Chondrocyte (in vitro differentiated cells): ENCODE measurements at regions not wholly inside any gene's neighbourhood (a gene's known extent, or its start where the extent isn't known, plus 50 kb on each side); places are given as distances from the start of the nearest gene placed in this dataset.

ENCODE experiments used
- DNase-seq: peaks from one replicate; pipeline ENCODE4 v3.0.0; 2021; ENCODE audit warnings: mixed read lengths, low spot score
- H3K27ac Mint-ChIP-seq: one replicate; pipeline ENCODE4 v1.8.0; 2021; ENCODE audit warnings: mild to moderate bottlenecking, moderate library complexity, mixed read lengths; ENCODE audit not compliant: unreplicated experiment
- H3K27me3 Mint-ChIP-seq: 2 replicates; pipeline ENCODE4 v1.8.0; 2021; ENCODE audit warnings: low read depth, mixed read lengths
- H3K36me3 Mint-ChIP-seq: 2 replicates; pipeline ENCODE4 v1.8.0; 2021; ENCODE audit warnings: low read depth, mixed read lengths
- H3K4me1 Mint-ChIP-seq: 2 replicates; pipeline ENCODE4 v1.8.0; 2021; ENCODE audit warnings: low read depth, mild to moderate bottlenecking, mixed read lengths
- H3K4me3 Mint-ChIP-seq: one replicate; pipeline ENCODE4 v1.8.0; 2021; ENCODE audit warnings: mild to moderate bottlenecking, moderate library complexity, mixed read lengths; ENCODE audit not compliant: unreplicated experiment
- H3K9me3 Mint-ChIP-seq: 2 replicates; pipeline ENCODE4 v1.8.0; 2021; ENCODE audit warnings: low read depth, mixed read lengths
- TF ChIP-seq, protein P1 (sequence below): fragments of 200-600 bp; sonication (generic); IDR thresholded peaks from 2 replicates; pipeline ENCODE4 v1.5.0; 2021; ENCODE audit warnings: antibody characterized with exemption, mild to moderate bottlenecking, moderate library complexity

GRCh38 chr10:118805146-118805545 lies 50.4 kb upstream of the CACUL1 start:
- TF ChIP-seq, protein P1, sequence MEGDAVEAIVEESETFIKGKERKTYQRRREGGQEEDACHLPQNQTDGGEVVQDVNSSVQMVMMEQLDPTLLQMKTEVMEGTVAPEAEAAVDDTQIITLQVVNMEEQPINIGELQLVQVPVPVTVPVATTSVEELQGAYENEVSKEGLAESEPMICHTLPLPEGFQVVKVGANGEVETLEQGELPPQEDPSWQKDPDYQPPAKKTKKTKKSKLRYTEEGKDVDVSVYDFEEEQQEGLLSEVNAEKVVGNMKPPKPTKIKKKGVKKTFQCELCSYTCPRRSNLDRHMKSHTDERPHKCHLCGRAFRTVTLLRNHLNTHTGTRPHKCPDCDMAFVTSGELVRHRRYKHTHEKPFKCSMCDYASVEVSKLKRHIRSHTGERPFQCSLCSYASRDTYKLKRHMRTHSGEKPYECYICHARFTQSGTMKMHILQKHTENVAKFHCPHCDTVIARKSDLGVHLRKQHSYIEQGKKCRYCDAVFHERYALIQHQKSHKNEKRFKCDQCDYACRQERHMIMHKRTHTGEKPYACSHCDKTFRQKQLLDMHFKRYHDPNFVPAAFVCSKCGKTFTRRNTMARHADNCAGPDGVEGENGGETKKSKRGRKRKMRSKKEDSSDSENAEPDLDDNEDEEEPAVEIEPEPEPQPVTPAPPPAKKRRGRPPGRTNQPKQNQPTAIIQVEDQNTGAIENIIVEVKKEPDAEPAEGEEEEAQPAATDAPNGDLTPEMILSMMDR = no peak
- Mint-ChIP-seq H3K36me3 (no peaks in the 10 kb centered on the region), H3K27ac (no peak overlapping the region), H3K4me1 (no peaks in the 10 kb centered on the region), H3K4me3 (no peak overlapping the region), H3K9me3 (no peaks in the 10 kb centered on the region), H3K27me3 (peaks cover 2% of the 10 kb centered on the region)
- DNase-seq = no peak

DNA sequence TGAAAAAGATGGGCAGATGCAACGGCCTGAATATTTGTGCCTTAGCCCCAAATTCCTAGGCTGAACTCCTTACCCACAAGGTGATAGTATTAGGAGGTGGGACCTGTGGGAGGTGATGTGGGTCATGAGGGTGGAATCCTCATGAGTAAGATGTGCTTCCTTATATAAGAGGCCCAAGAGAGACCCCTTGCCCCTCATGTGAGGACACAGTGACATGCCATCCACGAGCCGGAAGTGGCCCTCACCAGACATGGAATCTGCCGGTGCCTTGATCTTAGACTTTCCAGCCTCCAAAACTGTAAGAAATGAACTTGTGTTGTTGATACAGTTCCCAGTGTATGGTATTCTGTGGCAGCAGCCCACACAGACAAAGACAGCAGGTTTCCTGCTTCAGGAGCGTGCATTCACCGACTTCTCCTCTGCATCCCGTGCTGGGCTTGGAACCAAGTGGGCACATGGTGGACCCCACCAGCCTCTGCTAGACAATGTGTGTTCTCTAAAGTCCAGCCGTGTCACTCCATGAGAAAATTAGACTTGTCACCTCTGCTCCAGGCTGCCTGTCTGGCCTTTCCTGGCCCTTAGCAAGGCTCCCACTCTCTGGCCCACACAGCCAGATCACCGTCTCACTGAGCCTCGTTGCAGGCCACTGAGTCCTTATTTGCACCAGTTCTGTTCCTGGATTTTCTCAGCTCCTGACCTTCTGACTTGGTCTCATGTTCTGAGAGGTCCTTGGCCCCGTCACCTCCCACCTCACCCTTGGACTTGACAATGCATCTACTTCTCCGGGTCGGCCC lies 52.9 kb upstream of the CACUL1 start:
- H3K36me3 Mint-ChIP-seq = no peaks in the 10 kb centered on the region
- H3K27me3 Mint-ChIP-seq = peaks cover 2% of the 10 kb centered on the region
- H3K9me3 Mint-ChIP-seq = no peaks in the 10 kb centered on the region
- no peak overlapping the region for H3K27ac Mint-ChIP-seq
- TF ChIP-seq, protein P1 = no peak
- H3K4me1 Mint-ChIP-seq = no peaks in the 10 kb centered on the region
- no peak for DNase-seq
- no peak overlapping the region for H3K4me3 Mint-ChIP-seq

- Mint-ChIP-seq H3K27me3 (peaks cover 4% of the 10 kb centered on the region), H3K4me1 (no peaks in the 10 kb centered on the region), H3K27ac (no peak overlapping the region), H3K9me3 (no peaks in the 10 kb centered on the region), H3K4me3 (no peak overlapping the region), H3K36me3 (no peaks in the 10 kb centered on the region)
- TF ChIP-seq, protein P1 = no peak
- DNase-seq = no peak
Observed at GRCh38 chr10:118808601-118809356, 54.0 kb upstream of the CACUL1 start.

DNA sequence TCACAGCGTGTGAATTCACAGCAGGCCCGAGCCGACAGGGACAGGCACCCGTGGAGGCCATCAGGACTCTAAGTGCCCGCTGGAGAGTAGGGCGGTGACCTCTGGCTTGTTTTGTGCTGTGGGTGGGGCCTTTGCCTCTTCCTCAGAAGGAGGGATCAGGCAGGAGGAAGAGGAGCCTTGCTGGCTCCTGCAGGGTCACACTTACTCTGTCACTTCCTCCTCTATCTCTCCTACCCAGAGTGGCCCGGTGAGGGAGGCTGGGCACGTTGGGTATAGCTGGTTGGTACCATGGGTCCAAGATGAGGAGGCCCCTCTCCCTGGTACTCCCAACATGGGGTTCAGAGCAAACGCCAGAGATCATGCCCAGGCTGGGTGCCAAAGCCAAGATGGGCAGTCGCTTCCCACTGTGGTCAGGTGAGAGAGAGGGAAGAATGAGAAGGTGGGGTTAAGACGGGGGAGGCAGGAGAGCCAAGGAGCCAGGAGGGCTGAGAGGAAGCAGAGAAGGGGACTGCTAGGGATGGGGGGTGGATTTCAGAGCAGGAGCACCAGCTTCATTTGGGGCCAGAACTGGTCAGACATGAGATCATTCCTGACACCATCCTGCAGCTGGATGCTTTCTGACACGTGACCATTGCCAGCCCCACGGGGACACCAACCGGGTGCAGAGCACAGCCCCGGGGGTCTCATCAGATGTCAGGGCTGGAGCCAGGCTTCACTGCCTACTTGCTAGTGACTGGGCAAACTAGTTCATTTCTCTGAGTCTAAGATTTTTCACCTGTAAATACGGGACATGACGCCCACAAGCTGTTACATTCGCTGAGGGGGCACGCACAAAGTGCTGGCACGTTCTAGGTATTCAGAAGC lies 54.8 kb upstream of the CACUL1 start:
- Mint-ChIP-seq H3K4me3 (no peak overlapping the region), H3K27me3 (peaks cover 9% of the 10 kb centered on the region), H3K36me3 (no peaks in the 10 kb centered on the region), H3K9me3 (no peaks in the 10 kb centered on the region), H3K4me1 (no peaks in the 10 kb centered on the region), H3K27ac (no peak overlapping the region)
- TF ChIP-seq, protein P1 = no peak
- DNase-seq = no peak
